ENCODE measurements at regions not wholly inside any gene's neighbourhood (a gene's known extent, or its start where the extent isn't known, plus 50 kb on each side); places are given as distances from the start of the nearest gene placed in this dataset.

- Histone ChIP-seq H3K9me2 (ENCODE audit: insufficient read depth, low read length) (no peaks in the 10 kb centered on the region), H3K4me2 (ENCODE audit: low read length) (no peak overlapping the region), H3K27me3 (ENCODE audit: insufficient read depth, low read depth, low read length) (no peaks in the 10 kb centered on the region), H3K36me3 (ENCODE audit: insufficient read depth, low read length) (no peaks in the 10 kb centered on the region), H3K9me3 (ENCODE audit: low read length) (no peaks in the 10 kb centered on the region), H3K9ac (ENCODE audit: low read length) (no peak overlapping the region), H3K27ac (ENCODE audit: low read length) (no peak overlapping the region), H3F3A (ENCODE audit: insufficient read depth, low read length, poor library complexity, severe bottlenecking) (no peaks in the 10 kb centered on the region), H3K4me3 (ENCODE audit: low read length) (no peak overlapping the region), H3K79me2 (replicated peaks; ENCODE audit: insufficient read depth, low read length) (no peaks in the 10 kb centered on the region), H2AFZ (ENCODE audit: low read depth, low read length) (no peak overlapping the region), H4K20me1 (ENCODE audit: insufficient read depth) (no peaks in the 10 kb centered on the region)
- no peak for TF ChIP-seq MXI1 (conservative IDR thresholded peaks at IDR 0.05; ENCODE audit: poor library complexity, severe bottlenecking)
- no peak for TF ChIP-seq EP300 (conservative IDR thresholded peaks at IDR 0.05; ENCODE audit: poor library complexity, severe bottlenecking)
- TF ChIP-seq POLR2AphosphoS5 (IDR thresholded peaks at IDR 0.05), result no peak
- TF ChIP-seq RAD21 (conservative IDR thresholded peaks at IDR 0.05), result no peak
- TF ChIP-seq REST (IDR thresholded peaks at IDR 0.05; ENCODE audit: borderline replicate concordance), result no peak
- no peak for TF ChIP-seq TAF1 (IDR thresholded peaks at IDR 0.05; ENCODE audit: low read depth)
- no peak for TF ChIP-seq SMC3 (conservative IDR thresholded peaks at IDR 0.05; ENCODE audit: poor library complexity)
- no peak for TF ChIP-seq EZH2 (IDR thresholded peaks at IDR 0.05; ENCODE audit: borderline replicate concordance, insufficient read depth, low read length, poor library complexity, severe bottlenecking)
Observed at GRCh38 chr10:107970512-107970911, 806.0 kb upstream of the SORCS1 start.

GRCh38 chr10:107969936-107970335 lies 805.4 kb upstream of the SORCS1 start:
- H4K20me1 ChIP-seq (ENCODE audit: insufficient read depth), result no peaks in the 10 kb centered on the region
- H3K27me3 ChIP-seq (ENCODE audit: insufficient read depth, low read depth, low read length), result no peaks in the 10 kb centered on the region
- no peaks in the 10 kb centered on the region for H3K36me3 ChIP-seq (ENCODE audit: insufficient read depth, low read length)
- no peak overlapping the region for H3K4me2 ChIP-seq (ENCODE audit: low read length)
- no peak overlapping the region for H3K4me3 ChIP-seq (ENCODE audit: low read length)
- no peaks in the 10 kb centered on the region for H3K9me2 ChIP-seq (ENCODE audit: insufficient read depth, low read length)
- TF ChIP-seq EZH2 (IDR thresholded peaks at IDR 0.05; ENCODE audit: borderline replicate concordance, insufficient read depth, low read length, poor library complexity, severe bottlenecking), result no peak
- peak; percentile 96 for TF ChIP-seq EP300 (conservative IDR thresholded peaks at IDR 0.05; ENCODE audit: poor library complexity, severe bottlenecking)
- peak; percentile 92 for TF ChIP-seq POLR2AphosphoS5 (IDR thresholded peaks at IDR 0.05)
- no peak overlapping the region for H2AFZ ChIP-seq (ENCODE audit: low read depth, low read length)
- no peaks in the 10 kb centered on the region for H3F3A ChIP-seq (ENCODE audit: insufficient read depth, low read length, poor library complexity, severe bottlenecking)
- no peaks in the 10 kb centered on the region for H3K9me3 ChIP-seq (ENCODE audit: low read length)
- H3K27ac ChIP-seq (ENCODE audit: low read length), result no peak overlapping the region
- no peak overlapping the region for H3K9ac ChIP-seq (ENCODE audit: low read length)
- H3K79me2 ChIP-seq (replicated peaks; ENCODE audit: insufficient read depth, low read length), result no peaks in the 10 kb centered on the region

GRCh38 chr10:107966826-107967225 lies 802.3 kb upstream of the SORCS1 start:
- H3K9ac ChIP-seq (ENCODE audit: low read length), result no peak overlapping the region
- no peak overlapping the region for H3K27ac ChIP-seq (ENCODE audit: low read length)
- no peaks in the 10 kb centered on the region for H3K36me3 ChIP-seq (ENCODE audit: insufficient read depth, low read length)
- no peaks in the 10 kb centered on the region for H4K20me1 ChIP-seq (ENCODE audit: insufficient read depth)
- H3K27me3 ChIP-seq (ENCODE audit: insufficient read depth, low read depth, low read length), result no peaks in the 10 kb centered on the region
- no peak overlapping the region for H3K4me3 ChIP-seq (ENCODE audit: low read length)
- TF ChIP-seq EZH2 (IDR thresholded peaks at IDR 0.05; ENCODE audit: borderline replicate concordance, insufficient read depth, low read length, poor library complexity, severe bottlenecking) (no peak), MXI1 (conservative IDR thresholded peaks at IDR 0.05; ENCODE audit: poor library complexity, severe bottlenecking) (no peak), POLR2AphosphoS5 (IDR thresholded peaks at IDR 0.05) (no peak), RAD21 (conservative IDR thresholded peaks at IDR 0.05) (no peak), CTCF (IDR thresholded peaks at IDR 0.05; ENCODE audit: poor library complexity, severe bottlenecking) (no peak), REST (IDR thresholded peaks at IDR 0.05; ENCODE audit: borderline replicate concordance) (no peak), TAF1 (IDR thresholded peaks at IDR 0.05; ENCODE audit: low read depth) (no peak), EP300 (conservative IDR thresholded peaks at IDR 0.05; ENCODE audit: poor library complexity, severe bottlenecking) (no peak), SMC3 (conservative IDR thresholded peaks at IDR 0.05; ENCODE audit: poor library complexity) (no peak)
- no peaks in the 10 kb centered on the region for H3F3A ChIP-seq (ENCODE audit: insufficient read depth, low read length, poor library complexity, severe bottlenecking)
- no peak overlapping the region for H2AFZ ChIP-seq (ENCODE audit: low read depth, low read length)
- H3K4me2 ChIP-seq (ENCODE audit: low read length), result no peak overlapping the region
- H3K9me2 ChIP-seq (ENCODE audit: insufficient read depth, low read length), result no peaks in the 10 kb centered on the region
- H3K9me3 ChIP-seq (ENCODE audit: low read length), result no peaks in the 10 kb centered on the region
- no peaks in the 10 kb centered on the region for H3K79me2 ChIP-seq (replicated peaks; ENCODE audit: insufficient read depth, low read length)
